Brain microvascular endothelial cell (primary cell): ENCODE measurements at regions not wholly inside any gene's neighbourhood (a gene's known extent, or its start where the extent isn't known, plus 50 kb on each side); places are given as distances from the start of the nearest gene placed in this dataset.
"Not testable (repeated sequence)": the region's sequence is repeated elsewhere in the genome, so short reads cannot be mapped to it uniquely, and the experiment has no call there.

Experiments
- DNase-seq: peaks from one replicate; pipeline ENCODE4 v3.0.0-alpha.2; 2020
- H3K27ac ChIP-seq: fragments of 250-450 bp; sonication (Bioruptor Pico); 2 replicates; pipeline ENCODE4 v1.5.1; 2020; ENCODE audit warnings: mild to moderate bottlenecking, moderate library complexity
- H3K27me3 ChIP-seq: fragments of 250-450 bp; sonication (Bioruptor Pico); replicated peaks from 2 replicates; pipeline ENCODE4 v1.5.1; 2020; ENCODE audit warnings: mild to moderate bottlenecking
- H3K36me3 ChIP-seq: fragments of 250-450 bp; sonication (Bioruptor Pico); replicated peaks from 2 replicates; pipeline ENCODE4 v1.5.1; 2020; ENCODE audit warnings: mild to moderate bottlenecking
- H3K4me3 ChIP-seq: 2 replicates; pipeline ENCODE4 v1.5.1; 2011; ENCODE audit warnings: low read depth, mild to moderate bottlenecking, control low read depth, low read length, moderate library complexity
- in situ Hi-C: cut with HindIII; loops from 2 replicates; pipeline ENCODE4 v1.10.0; 2017; ENCODE audit warnings: low sequenced_read_pairs, low pct_ligation_motif_present
- TF ChIP-seq, protein P1 (sequence below): IDR thresholded peaks from 2 replicates; pipeline ENCODE4 v1.5.1; 2011; ENCODE audit warnings: low read depth, mild to moderate bottlenecking, moderate library complexity, low read length, control low read depth, inconsistent platforms; ENCODE audit errors: missing control alignments

DNA sequence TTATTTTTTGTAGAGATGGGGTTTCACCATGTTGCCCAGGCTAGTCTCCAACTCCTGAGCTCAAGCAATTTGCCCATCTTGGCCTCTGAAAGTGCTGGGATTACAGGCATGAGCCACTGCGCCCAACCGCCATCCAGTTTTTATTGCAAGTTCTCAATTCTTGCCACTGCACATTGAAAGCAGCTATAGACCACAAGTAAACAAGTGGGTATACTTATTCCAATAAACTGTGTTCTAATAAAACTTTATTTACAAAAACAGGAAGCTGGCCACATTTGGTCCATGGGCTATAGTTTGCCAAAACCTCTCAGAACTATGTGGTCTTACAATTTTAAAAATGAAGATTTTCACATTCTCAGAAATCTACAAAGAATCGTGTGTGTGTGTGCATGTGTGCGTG is 313.6 kb upstream of the RASGEF1B start:
- DNase-seq, result no peak
- Histone ChIP-seq H3K4me3 (no peak overlapping the region), H3K27me3 (no peaks in the 10 kb centered on the region), H3K27ac (no peak overlapping the region), H3K36me3 (no peaks in the 10 kb centered on the region)
- TF ChIP-seq, protein P1, sequence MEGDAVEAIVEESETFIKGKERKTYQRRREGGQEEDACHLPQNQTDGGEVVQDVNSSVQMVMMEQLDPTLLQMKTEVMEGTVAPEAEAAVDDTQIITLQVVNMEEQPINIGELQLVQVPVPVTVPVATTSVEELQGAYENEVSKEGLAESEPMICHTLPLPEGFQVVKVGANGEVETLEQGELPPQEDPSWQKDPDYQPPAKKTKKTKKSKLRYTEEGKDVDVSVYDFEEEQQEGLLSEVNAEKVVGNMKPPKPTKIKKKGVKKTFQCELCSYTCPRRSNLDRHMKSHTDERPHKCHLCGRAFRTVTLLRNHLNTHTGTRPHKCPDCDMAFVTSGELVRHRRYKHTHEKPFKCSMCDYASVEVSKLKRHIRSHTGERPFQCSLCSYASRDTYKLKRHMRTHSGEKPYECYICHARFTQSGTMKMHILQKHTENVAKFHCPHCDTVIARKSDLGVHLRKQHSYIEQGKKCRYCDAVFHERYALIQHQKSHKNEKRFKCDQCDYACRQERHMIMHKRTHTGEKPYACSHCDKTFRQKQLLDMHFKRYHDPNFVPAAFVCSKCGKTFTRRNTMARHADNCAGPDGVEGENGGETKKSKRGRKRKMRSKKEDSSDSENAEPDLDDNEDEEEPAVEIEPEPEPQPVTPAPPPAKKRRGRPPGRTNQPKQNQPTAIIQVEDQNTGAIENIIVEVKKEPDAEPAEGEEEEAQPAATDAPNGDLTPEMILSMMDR, result no peak
- in situ Hi-C loops, result no loop called here

DNA sequence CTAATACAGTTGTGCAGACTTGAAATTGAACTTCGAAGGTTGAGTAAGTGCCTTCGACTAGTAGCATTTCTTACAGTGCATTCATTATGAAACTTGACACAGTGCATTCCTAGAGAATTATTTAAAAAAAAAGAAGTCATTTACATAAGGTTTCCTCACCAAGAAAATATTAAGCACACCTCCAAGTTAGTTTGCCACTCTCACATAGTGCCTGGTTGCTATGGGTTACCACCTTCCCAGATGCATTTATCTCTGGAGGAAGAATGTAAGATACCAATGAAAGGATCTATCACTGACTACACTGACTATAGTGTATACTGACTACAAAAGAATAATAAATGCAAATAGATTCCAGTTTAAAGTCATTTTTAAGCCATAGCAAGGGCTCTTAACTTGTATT is 311.9 kb upstream of the RASGEF1B start:
- DNase-seq, result no peak
- TF ChIP-seq, protein P1, result no peak
- no peak overlapping the region for H3K4me3 ChIP-seq
- H3K36me3 ChIP-seq, result no peaks in the 10 kb centered on the region
- in situ Hi-C loops, result no loop called here
- no peaks in the 10 kb centered on the region for H3K27me3 ChIP-seq
- H3K27ac ChIP-seq, result no peak overlapping the region

DNA sequence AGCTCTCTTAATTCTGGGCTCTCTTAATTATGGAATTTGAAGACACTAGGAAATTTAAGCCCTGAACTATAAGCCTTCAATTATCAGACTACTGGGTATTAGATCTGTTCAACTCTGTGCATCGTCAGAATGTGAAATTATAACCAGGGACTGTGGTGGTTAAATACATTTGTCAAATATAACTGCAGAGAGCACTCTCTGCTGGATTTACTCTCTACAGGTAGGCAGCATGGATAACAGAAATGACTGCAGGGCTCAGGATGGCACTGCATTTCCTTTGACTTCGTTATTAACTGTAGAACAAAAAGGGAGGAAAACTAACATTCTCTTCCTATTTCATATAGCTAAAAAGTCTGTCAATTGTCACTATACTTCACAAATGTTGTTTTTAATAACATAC is 310.1 kb upstream of the RASGEF1B start:
- Histone ChIP-seq H3K4me3 (no peak overlapping the region), H3K36me3 (no peaks in the 10 kb centered on the region), H3K27ac (no peak overlapping the region), H3K27me3 (no peaks in the 10 kb centered on the region)
- in situ Hi-C loops, result no loop called here
- DNase-seq, result no peak
- TF ChIP-seq, protein P1, result no peak

DNA sequence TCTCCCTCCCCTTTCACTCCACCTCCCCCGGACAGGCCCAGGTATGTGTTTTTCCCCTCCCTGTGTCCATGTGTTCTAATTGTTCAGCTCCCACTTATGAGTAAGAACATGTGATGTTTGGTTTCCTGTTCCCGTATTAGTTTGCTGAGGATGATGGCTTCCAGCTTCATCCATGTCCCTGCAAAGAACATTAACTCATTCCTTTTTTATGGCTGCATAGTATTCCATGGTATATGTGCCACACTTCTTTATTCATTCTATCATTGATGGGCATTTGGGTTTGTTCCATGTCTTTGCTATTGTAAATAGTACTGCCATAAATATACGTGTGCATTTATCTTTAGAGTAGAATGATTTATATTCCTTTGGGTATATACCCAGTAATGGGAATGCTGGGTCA is 306.0 kb upstream of the RASGEF1B start:
- H3K4me3 ChIP-seq, H3K27me3 ChIP-seq, in situ Hi-C loops, H3K36me3 ChIP-seq, H3K27ac ChIP-seq, DNase-seq: not testable (repeated sequence)

DNA sequence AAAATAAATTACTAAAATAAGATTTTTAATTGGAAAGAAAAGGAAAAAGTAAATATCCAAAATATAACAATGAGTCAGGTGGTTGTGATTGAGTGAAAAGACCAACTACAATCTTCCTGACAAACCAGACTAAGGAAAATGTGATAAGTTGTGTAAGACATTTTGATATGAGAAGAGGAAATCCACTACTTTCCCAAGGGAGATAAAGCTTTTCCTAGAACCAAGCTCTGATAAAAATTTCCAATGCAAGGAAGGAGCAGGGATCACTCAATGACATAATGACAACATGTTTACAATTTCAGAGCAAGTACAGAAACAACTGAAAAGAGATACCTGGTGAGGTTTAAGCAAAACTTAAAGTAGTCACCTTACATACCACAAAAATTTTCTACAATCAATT is 305.1 kb upstream of the RASGEF1B start:
- no peak for DNase-seq
- in situ Hi-C loops, result no loop called here
- Histone ChIP-seq H3K27me3 (no peaks in the 10 kb centered on the region), H3K36me3 (no peaks in the 10 kb centered on the region), H3K27ac (no peak overlapping the region), H3K4me3 (no peak overlapping the region)
- TF ChIP-seq, protein P1, result no peak

DNA sequence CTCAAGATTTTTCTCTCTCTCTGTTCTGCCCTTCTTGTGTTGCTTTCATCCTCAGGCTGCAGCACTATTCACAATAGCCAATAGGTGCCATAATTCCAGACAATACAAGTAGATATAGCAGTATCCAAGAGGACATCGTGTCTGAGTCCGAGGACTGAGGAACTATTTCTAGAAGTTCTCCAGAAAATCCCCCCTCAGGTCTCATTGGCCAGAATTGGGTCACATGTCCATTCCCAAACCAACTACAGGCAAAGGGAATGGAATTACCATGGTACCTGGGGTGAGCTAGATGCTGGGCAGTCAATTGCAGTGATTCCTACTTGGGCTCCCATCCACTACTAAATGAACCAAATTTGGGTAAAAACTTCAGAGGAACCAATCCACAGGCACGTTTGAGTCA is 301.9 kb upstream of the RASGEF1B start:
- no peak for DNase-seq
- TF ChIP-seq, protein P1, result no peak
- in situ Hi-C loops, result no loop called here

DNA sequence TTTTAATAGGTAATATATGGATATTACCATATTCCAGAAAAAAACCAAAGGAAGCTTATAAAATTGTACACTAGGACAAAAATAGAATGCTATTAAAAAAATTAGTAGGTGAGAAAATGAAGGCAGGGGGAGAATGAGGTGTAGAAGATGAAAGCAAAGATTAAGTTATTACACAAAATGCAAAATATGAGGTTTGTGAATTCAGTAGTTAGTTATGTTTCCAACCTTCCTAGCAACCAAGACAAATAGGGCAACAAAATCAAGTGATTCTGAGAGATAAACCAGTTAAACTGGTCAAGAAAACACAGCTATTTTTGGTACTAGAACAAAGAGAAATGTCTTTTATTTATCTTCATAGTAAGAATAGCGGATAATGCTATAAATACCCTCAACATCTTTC is 300.0 kb upstream of the RASGEF1B start:
- TF ChIP-seq, protein P1, result no peak
- in situ Hi-C loops, result no loop called here
- DNase-seq, result no peak
- Histone ChIP-seq H3K27me3 (no peaks in the 10 kb centered on the region), H3K27ac (no peak overlapping the region), H3K4me3 (no peak overlapping the region), H3K36me3 (no peaks in the 10 kb centered on the region)

More for the DNA sequence above, 301.9 kb upstream of the RASGEF1B start:
- no peak overlapping the region for H3K4me3 ChIP-seq
- H3K27me3 ChIP-seq, result no peaks in the 10 kb centered on the region
- no peak overlapping the region for H3K27ac ChIP-seq
- no peaks in the 10 kb centered on the region for H3K36me3 ChIP-seq
